RWPE1 (cell line): ENCODE measurements at regions not wholly inside any gene's neighbourhood (a gene's known extent, or its start where the extent isn't known, plus 50 kb on each side); places are given as distances from the start of the nearest gene placed in this dataset.

Experiments used
- CTCF ChIA-PET: fragments of 350-600 bp; sonication (Branson Sonifier 250); formaldehyde crosslinking; extraction: SDS; loops from one replicate; lab custom pipeline; 2021; lab: Yijun Ruan, JAX
- POLR2A ChIA-PET: fragments of 400-600 bp; formaldehyde crosslinking; extraction: SDS; loops from one replicate; lab custom pipeline; 2020; ENCODE audit warnings: antibody characterized with exemption; ENCODE audit not compliant: low non-redundant PET; lab: Yijun Ruan, JAX
- DNase-seq: peaks from one replicate; pipeline ENCODE4 v3.0.0; 2012; ENCODE audit warnings: low spot score
- H3K27ac ChIP-seq: fragments of 450-650 bp; 2 replicates; pipeline ENCODE4 v1.5.1; 2017
- TF ChIP-seq, protein P1 (sequence below): fragments of 450-650 bp; conservative IDR thresholded peaks from 2 replicates; pipeline ENCODE4 v1.5.1; 2017; ENCODE audit warnings: low read depth, mild to moderate bottlenecking

DNA sequence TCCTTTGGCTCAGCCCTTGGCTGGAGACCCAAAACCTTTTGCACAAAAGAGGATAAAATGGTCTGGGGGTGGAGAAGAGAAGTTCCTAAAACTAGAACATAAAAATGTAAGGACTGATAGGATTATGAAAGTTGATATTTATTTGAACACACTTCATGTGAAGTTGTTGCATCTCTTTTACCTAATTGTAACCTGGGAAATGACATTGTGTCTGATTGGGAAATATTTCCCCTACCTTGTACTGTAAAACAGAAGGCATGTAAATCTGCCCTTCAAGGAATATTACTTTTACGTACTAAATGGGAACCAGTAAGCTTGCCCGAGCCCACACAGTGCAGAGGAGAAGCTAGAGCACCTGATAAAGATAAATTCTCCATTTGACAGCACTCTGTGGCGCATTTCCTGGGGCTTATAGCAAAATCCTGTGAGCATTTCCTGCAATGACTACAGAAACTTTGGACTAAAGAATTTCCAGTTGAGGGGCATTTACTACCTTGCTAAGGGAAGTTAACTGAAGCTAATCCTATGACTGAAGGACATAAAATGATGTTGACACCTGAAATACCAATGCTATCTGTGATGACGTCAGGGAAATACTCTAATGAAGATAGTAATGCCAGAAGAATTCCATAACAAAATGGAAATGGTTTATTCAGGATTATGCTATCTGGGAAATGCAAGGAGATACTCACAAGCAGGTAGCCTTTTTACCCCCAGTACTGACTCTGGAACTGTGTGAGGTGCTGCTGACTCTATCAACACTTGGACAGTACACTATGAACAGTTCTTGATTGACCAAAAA lies 78.3 kb upstream of the LIFR start:
- no peak for DNase-seq
- POLR2A ChIA-PET: no interaction called here

DNA sequence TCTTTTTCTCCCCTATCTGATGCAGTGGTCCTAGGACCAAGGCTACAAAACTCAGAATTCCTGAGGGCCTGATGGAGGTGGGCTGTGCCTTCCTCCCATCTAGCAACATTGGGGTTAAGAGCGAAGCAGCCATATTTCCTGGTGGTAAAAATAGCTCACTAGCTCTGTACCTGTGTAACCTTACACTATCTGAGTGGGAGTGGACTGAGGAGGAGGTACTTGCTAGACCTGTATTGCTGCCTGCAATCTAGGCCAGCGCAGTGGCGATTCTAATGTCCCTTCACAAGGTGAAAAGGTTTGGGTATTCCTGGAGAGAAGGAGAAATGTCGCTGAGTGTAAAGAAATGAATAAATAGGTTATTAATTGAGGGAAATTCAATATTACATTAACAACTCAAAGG lies 80.2 kb upstream of the LIFR start:
- no peak overlapping the region for H3K27ac ChIP-seq
- POLR2A ChIA-PET: no interaction called here
- CTCF ChIA-PET: no interaction called here
- DNase-seq: no peak
- TF ChIP-seq, protein P1, sequence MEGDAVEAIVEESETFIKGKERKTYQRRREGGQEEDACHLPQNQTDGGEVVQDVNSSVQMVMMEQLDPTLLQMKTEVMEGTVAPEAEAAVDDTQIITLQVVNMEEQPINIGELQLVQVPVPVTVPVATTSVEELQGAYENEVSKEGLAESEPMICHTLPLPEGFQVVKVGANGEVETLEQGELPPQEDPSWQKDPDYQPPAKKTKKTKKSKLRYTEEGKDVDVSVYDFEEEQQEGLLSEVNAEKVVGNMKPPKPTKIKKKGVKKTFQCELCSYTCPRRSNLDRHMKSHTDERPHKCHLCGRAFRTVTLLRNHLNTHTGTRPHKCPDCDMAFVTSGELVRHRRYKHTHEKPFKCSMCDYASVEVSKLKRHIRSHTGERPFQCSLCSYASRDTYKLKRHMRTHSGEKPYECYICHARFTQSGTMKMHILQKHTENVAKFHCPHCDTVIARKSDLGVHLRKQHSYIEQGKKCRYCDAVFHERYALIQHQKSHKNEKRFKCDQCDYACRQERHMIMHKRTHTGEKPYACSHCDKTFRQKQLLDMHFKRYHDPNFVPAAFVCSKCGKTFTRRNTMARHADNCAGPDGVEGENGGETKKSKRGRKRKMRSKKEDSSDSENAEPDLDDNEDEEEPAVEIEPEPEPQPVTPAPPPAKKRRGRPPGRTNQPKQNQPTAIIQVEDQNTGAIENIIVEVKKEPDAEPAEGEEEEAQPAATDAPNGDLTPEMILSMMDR: no peak

More for the DNA sequence above, 78.3 kb upstream of the LIFR start:
- TF ChIP-seq, protein P1: no peak
- H3K27ac ChIP-seq: no peak overlapping the region
- CTCF ChIA-PET: interaction anchor here (0.6 kb wide), 1 partner anchor 79 kb away, joined by 3 read pairs; no protein-coding TSS in a partner anchor

DNA sequence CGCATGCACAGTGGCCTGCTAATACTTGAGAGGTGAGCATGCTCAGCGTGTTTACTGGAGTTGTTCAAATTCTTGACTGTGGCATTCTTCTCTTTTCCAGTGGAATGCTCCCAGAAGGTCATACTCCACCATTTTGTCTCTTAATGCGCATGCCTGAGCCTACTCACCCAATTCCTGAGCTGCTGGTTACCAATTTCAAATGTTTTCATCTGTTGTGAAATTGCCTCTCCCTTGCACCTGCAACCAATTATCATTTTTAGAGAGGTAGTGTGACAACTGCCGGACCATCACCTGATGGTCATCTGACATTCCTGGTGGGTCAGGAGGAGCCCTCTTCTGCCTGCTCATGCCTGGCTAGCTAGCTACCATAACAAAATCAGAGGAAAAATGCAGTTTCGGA lies 82.2 kb upstream of the LIFR start:
- TF ChIP-seq, protein P1: no peak
- DNase-seq: no peak
- H3K27ac ChIP-seq: no peak overlapping the region
- POLR2A ChIA-PET: no interaction called here
- CTCF ChIA-PET: no interaction called here

DNA sequence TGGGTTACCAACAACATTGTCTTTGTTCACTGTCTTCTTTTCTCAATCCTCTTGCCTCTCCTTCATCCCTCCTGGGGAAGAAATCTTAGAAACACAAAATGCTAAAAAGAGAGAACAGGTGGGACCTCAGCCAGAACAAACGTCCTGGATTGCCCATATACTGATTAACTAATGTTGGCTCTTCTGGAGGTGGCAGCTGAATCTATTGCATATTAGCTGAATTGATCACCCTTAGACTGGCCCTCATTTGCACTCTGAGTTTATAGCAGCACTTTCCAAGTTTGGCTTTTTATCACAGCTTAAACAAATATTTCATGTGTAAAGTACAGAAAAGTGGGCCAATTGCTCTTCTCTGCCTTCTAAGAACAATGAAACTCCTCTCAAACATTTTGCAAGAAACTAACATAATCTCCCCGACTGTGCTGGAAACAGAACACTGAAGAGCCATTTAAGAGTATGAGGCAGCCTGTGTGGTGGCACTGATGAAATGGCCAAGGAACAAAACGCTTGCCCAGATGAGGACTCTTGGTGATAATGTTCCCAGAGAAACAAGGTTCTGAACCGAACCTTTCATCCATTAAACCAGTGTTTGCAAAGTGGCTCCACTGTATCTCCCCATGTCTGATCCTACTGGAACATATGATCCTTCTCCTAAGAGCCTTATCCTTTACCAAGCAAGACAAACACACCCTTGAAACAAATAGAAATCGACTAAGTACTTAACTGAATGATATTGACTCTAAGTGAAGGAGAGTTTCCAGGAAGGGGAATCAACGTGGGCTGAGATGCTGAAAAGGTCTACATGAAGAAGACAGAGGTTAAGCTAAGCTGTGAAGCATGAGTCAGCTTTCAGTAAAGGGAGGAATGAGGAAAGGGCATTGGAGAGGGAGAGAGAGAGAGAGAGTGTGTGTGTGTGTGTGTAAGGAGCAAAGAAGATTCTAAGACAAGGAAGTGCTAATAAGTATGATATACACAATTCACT lies 83.2 kb upstream of the LIFR start:
- H3K27ac ChIP-seq: no peak overlapping the region
- ChIA-PET CTCF (no interaction called here), POLR2A (no interaction called here)
- TF ChIP-seq, protein P1: no peak
- no peak for DNase-seq

DNA sequence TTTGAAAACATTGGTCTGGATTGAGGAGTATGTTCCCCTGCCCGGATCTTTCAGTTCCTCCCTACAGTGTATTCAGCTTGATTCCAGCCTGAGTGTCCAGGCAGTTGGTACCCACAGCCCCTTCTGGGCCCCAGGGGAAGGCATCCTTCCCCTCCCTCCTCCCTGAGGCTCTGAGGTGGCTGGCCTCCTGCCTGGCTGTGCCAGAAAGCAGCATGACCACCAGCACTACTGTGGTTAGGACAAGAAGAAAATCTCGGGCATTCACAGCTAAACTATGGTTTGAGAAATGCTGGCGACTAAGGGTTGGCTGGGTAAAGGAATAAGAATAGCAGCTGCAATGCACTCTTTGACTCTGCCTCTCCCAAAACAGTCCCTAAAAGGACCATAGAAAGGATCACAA lies 84.6 kb upstream of the LIFR start:
- TF ChIP-seq, protein P1: no peak
- no peak for DNase-seq
- POLR2A ChIA-PET: no interaction called here
- CTCF ChIA-PET: interaction anchor here (0.6 kb wide), 1 partner anchor 28 kb away, joined by 3 read pairs; no protein-coding TSS in a partner anchor
- no peak overlapping the region for H3K27ac ChIP-seq
